ENCODE measurements at regions not wholly inside any gene's neighbourhood (a gene's known extent, or its start where the extent isn't known, plus 50 kb on each side); places are given as distances from the start of the nearest gene placed in this dataset.

DNA sequence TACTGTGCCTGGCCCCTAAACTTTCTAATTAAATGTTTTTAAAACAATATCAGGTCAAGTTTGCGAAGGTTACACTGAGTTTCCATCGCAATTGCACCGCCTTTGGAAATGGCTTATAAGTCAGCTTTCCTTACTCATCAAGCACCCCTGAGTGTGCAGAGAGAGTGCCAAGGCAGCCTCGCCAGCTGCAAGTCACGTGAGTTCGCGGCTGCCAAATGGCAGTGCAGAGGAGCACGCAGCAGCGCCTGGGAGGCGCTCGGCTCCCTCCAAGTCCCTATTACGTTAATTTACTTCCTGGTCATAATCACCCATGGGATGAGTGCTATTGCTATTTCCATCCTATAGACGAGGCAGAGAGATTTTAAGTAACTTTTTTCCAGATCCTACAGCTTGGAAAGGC is 319.6 kb downstream of the TEX29 start:
- no peaks in the 10 kb centered on the region for H3F3A ChIP-seq (ENCODE audit: insufficient read depth, low read length)

GRCh38 chr13:111640476-111640875 is 320.0 kb downstream of the TEX29 start:
- no peak for TF ChIP-seq CTCF (IDR thresholded peaks at IDR 0.05; ENCODE audit: low read length)
- no peak for TF ChIP-seq EZH2phosphoT487 (IDR thresholded peaks at IDR 0.05; ENCODE audit: low read length)
- no peak for TF ChIP-seq EZH2 (optimal IDR thresholded peaks at IDR 0.05; ENCODE audit: low read depth, low read length)
- no peak for DNase-seq
- Histone ChIP-seq H3K79me2 (ENCODE audit: low read length) (no peaks in the 10 kb centered on the region), H3K27me3 (replicated peaks; ENCODE audit: insufficient read depth, low read length) (no peaks in the 10 kb centered on the region), H3K27ac (ENCODE audit: low read length) (no peak overlapping the region), H3K4me3 (ENCODE audit: low read length) (no peak overlapping the region), H4K20me1 (ENCODE audit: insufficient read depth, low read length) (no peaks in the 10 kb centered on the region), H3K4me2 (ENCODE audit: low read depth, low read length) (no peak overlapping the region), H3K9me3 (replicated peaks; ENCODE audit: insufficient read depth, low read length) (no peaks in the 10 kb centered on the region), H3K9ac (ENCODE audit: low read length) (no peak overlapping the region), H2AFZ (ENCODE audit: low read length) (no peak overlapping the region), H3K9me2 (replicated peaks; ENCODE audit: insufficient read depth, low read length) (no peaks in the 10 kb centered on the region), H3K4me1 (ENCODE audit: low read length) (no peaks in the 10 kb centered on the region), H3F3A (ENCODE audit: insufficient read depth, low read length) (no peaks in the 10 kb centered on the region), H3K36me3 (replicated peaks; ENCODE audit: insufficient read depth, low read length) (no peaks in the 10 kb centered on the region)

More for the DNA sequence above, 319.6 kb downstream of the TEX29 start:
- Histone ChIP-seq H3K4me2 (ENCODE audit: low read depth, low read length) (no peak overlapping the region), H3K36me3 (replicated peaks; ENCODE audit: insufficient read depth, low read length) (no peaks in the 10 kb centered on the region), H3K4me3 (ENCODE audit: low read length) (no peak overlapping the region), H3K27ac (ENCODE audit: low read length) (no peak overlapping the region), H3K9me3 (replicated peaks; ENCODE audit: insufficient read depth, low read length) (no peaks in the 10 kb centered on the region), H3K9ac (ENCODE audit: low read length) (no peak overlapping the region), H3K79me2 (ENCODE audit: low read length) (no peaks in the 10 kb centered on the region), H2AFZ (ENCODE audit: low read length) (no peak overlapping the region), H3K9me2 (replicated peaks; ENCODE audit: insufficient read depth, low read length) (no peaks in the 10 kb centered on the region), H3K4me1 (ENCODE audit: low read length) (no peaks in the 10 kb centered on the region), H3K27me3 (replicated peaks; ENCODE audit: insufficient read depth, low read length) (no peaks in the 10 kb centered on the region), H4K20me1 (ENCODE audit: insufficient read depth, low read length) (no peaks in the 10 kb centered on the region)
- DNase-seq = no peak
- TF ChIP-seq EZH2 (optimal IDR thresholded peaks at IDR 0.05; ENCODE audit: low read depth, low read length) (no peak), CTCF (IDR thresholded peaks at IDR 0.05; ENCODE audit: low read length) (no peak), EZH2phosphoT487 (IDR thresholded peaks at IDR 0.05; ENCODE audit: low read length) (no peak)

DNA sequence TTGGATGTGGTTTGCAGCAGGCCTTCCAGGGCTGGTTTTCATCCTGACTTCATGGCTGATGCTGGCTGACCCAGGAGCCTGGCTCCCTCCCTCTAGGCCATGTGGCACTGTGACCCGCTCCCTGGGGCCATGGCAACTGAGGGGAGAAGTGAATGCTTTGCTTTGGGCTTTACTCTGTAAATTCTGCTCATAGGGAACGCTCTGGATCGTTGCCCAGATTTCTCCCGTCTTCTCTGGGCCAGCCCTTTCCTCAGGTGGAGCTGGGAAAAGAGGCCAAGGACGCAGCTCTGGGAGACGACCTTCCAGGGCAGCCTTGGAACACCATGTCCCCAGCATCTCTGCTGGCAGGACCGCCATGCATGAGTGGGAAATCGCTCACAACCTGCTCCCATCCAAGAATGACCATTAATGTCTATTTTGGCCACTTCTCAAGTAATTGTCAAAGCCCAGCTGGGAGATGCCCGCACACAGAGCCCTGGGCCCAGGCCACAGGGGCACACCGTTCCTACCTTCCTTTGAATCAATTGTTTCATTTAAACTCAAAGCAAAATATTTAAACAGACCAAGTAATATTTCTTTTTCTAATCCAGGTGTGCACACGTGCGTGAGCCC is 321.8 kb downstream of the TEX29 start:
- H3K9ac ChIP-seq (ENCODE audit: low read length) = no peak overlapping the region
- H4K20me1 ChIP-seq (ENCODE audit: insufficient read depth, low read length) = no peaks in the 10 kb centered on the region
- no peaks in the 10 kb centered on the region for H3K27me3 ChIP-seq (replicated peaks; ENCODE audit: insufficient read depth, low read length)
- H3K36me3 ChIP-seq (replicated peaks; ENCODE audit: insufficient read depth, low read length) = no peaks in the 10 kb centered on the region
- no peak overlapping the region for H2AFZ ChIP-seq (ENCODE audit: low read length)
- no peaks in the 10 kb centered on the region for H3K4me1 ChIP-seq (ENCODE audit: low read length)
- H3K79me2 ChIP-seq (ENCODE audit: low read length) = no peaks in the 10 kb centered on the region
- no peaks in the 10 kb centered on the region for H3F3A ChIP-seq (ENCODE audit: insufficient read depth, low read length)
- H3K9me3 ChIP-seq (replicated peaks; ENCODE audit: insufficient read depth, low read length) = no peaks in the 10 kb centered on the region
- DNase-seq = no peak
- TF ChIP-seq CTCF (IDR thresholded peaks at IDR 0.05; ENCODE audit: low read length) (no peak), EZH2phosphoT487 (IDR thresholded peaks at IDR 0.05; ENCODE audit: low read length) (no peak), EZH2 (optimal IDR thresholded peaks at IDR 0.05; ENCODE audit: low read depth, low read length) (no peak)
- H3K4me2 ChIP-seq (ENCODE audit: low read depth, low read length) = no peak overlapping the region
- no peaks in the 10 kb centered on the region for H3K9me2 ChIP-seq (replicated peaks; ENCODE audit: insufficient read depth, low read length)
- no peak overlapping the region for H3K27ac ChIP-seq (ENCODE audit: low read length)
- no peak overlapping the region for H3K4me3 ChIP-seq (ENCODE audit: low read length)
